ENCODE measurements at regions not wholly inside any gene's neighbourhood (a gene's known extent, or its start where the extent isn't known, plus 50 kb on each side); places are given as distances from the start of the nearest gene placed in this dataset.

DNA sequence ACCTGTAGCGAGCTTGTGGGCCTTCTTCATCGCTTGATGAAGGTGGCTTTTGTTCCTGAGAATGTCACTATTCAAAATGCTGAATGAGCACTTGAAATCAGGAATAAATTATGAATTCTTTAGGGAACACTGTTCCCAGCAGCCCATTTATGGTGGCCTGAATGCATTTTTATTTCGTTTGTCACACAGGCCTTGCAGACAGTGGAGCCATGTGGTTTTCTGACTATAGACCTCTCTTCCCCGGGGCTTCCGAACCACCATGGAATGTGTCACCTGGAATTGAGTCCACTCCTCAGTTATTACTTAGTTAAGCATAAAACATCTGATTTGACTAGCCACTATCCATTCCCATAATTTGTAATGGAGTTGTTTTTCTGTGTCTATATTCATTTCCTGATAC lies 396.9 kb downstream of the IRS2 start:
- Histone ChIP-seq H3K4me1 (ENCODE audit: insufficient read depth, low read length, severe bottlenecking) (no peaks in the 10 kb centered on the region), H3K4me3 (ENCODE audit: low read depth, low read length, poor library complexity, severe bottlenecking) (no peak overlapping the region), H3K4me2 (ENCODE audit: low read length) (no peak overlapping the region), H3K79me2 (ENCODE audit: insufficient read depth, low read length) (no peaks in the 10 kb centered on the region), H3K27me3 (ENCODE audit: insufficient read depth, low read length) (no peaks in the 10 kb centered on the region), H2AFZ (ENCODE audit: low read length) (no peak overlapping the region), H3K36me3 (ENCODE audit: insufficient read depth, low read length) (no peaks in the 10 kb centered on the region), H3K9me3 (ENCODE audit: low read length) (no peaks in the 10 kb centered on the region), H3K9me2 (ENCODE audit: low read depth, low read length) (no peaks in the 10 kb centered on the region), H3K9ac (ENCODE audit: low read length) (no peak overlapping the region), H4K20me1 (ENCODE audit: insufficient read depth, low read length) (no peaks in the 10 kb centered on the region), H3K27ac (ENCODE audit: low read depth, low read length, poor library complexity, severe bottlenecking) (no peak overlapping the region), H3F3A (ENCODE audit: insufficient read depth, low read length) (no peaks in the 10 kb centered on the region)
- TF ChIP-seq, protein P1, sequence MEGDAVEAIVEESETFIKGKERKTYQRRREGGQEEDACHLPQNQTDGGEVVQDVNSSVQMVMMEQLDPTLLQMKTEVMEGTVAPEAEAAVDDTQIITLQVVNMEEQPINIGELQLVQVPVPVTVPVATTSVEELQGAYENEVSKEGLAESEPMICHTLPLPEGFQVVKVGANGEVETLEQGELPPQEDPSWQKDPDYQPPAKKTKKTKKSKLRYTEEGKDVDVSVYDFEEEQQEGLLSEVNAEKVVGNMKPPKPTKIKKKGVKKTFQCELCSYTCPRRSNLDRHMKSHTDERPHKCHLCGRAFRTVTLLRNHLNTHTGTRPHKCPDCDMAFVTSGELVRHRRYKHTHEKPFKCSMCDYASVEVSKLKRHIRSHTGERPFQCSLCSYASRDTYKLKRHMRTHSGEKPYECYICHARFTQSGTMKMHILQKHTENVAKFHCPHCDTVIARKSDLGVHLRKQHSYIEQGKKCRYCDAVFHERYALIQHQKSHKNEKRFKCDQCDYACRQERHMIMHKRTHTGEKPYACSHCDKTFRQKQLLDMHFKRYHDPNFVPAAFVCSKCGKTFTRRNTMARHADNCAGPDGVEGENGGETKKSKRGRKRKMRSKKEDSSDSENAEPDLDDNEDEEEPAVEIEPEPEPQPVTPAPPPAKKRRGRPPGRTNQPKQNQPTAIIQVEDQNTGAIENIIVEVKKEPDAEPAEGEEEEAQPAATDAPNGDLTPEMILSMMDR (IDR thresholded peaks at IDR 0.05; ENCODE audit: low read length) = no peak
- no peak for TF ChIP-seq EZH2 (IDR thresholded peaks at IDR 0.05; ENCODE audit: borderline replicate concordance, low read length)

DNA sequence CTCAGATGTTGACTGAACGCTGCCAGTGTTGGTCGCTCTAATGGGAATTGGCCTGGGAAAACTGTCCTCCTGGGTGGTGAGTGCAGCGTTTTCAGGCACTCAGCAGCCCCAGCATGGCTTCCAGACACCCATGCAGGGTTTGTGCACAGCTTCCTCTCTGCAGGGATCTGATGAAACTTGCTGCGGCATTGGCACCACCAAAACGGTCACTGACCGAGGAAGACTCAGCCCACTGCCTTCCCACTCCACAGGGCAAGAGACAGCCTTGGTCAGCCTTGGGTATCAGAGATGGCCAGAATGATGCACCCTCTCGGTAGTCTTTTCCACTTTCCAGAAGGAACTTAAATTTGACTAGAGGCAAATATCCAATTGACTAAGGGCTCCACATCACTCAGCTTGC lies 398.9 kb downstream of the IRS2 start:
- Histone ChIP-seq H3K79me2 (ENCODE audit: insufficient read depth, low read length) (no peaks in the 10 kb centered on the region), H3K27ac (ENCODE audit: low read depth, low read length, poor library complexity, severe bottlenecking) (no peak overlapping the region), H4K20me1 (ENCODE audit: insufficient read depth, low read length) (no peaks in the 10 kb centered on the region), H3F3A (ENCODE audit: insufficient read depth, low read length) (no peaks in the 10 kb centered on the region), H3K27me3 (ENCODE audit: insufficient read depth, low read length) (no peaks in the 10 kb centered on the region), H3K9me2 (ENCODE audit: low read depth, low read length) (no peaks in the 10 kb centered on the region), H2AFZ (ENCODE audit: low read length) (no peak overlapping the region), H3K4me3 (ENCODE audit: low read depth, low read length, poor library complexity, severe bottlenecking) (no peak overlapping the region), H3K9me3 (ENCODE audit: low read length) (no peaks in the 10 kb centered on the region), H3K36me3 (ENCODE audit: insufficient read depth, low read length) (no peaks in the 10 kb centered on the region), H3K4me2 (ENCODE audit: low read length) (no peak overlapping the region), H3K4me1 (ENCODE audit: insufficient read depth, low read length, severe bottlenecking) (no peaks in the 10 kb centered on the region), H3K9ac (ENCODE audit: low read length) (no peak overlapping the region)
- TF ChIP-seq EZH2 (IDR thresholded peaks at IDR 0.05; ENCODE audit: borderline replicate concordance, low read length) = no peak
- TF ChIP-seq, protein P1 (IDR thresholded peaks at IDR 0.05; ENCODE audit: low read length) = no peak

DNA sequence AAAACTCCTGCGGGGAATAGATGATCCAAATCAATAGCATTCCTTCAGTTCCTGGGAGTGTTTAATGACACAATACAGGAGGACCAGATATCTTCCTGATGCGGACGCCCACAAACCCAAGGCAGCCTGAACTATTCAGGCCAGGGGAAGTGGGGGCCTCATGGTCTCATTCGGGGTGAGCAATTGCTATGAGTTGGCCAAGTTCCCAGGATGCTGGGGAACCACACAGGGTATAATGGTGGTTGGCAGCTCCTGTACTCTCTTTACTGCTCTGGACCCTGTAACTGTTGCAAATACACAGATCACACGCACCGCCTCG lies 401.2 kb downstream of the IRS2 start:
- Histone ChIP-seq H3K9me2 (ENCODE audit: low read depth, low read length) (no peaks in the 10 kb centered on the region), H3K4me2 (ENCODE audit: low read length) (no peak overlapping the region), H3K79me2 (ENCODE audit: insufficient read depth, low read length) (no peaks in the 10 kb centered on the region), H3K9ac (ENCODE audit: low read length) (no peak overlapping the region), H4K20me1 (ENCODE audit: insufficient read depth, low read length) (no peaks in the 10 kb centered on the region), H3K27me3 (ENCODE audit: insufficient read depth, low read length) (no peaks in the 10 kb centered on the region), H3K27ac (ENCODE audit: low read depth, low read length, poor library complexity, severe bottlenecking) (no peak overlapping the region), H3K4me3 (ENCODE audit: low read depth, low read length, poor library complexity, severe bottlenecking) (no peak overlapping the region), H3K4me1 (ENCODE audit: insufficient read depth, low read length, severe bottlenecking) (no peaks in the 10 kb centered on the region), H3K36me3 (ENCODE audit: insufficient read depth, low read length) (no peaks in the 10 kb centered on the region), H2AFZ (ENCODE audit: low read length) (no peak overlapping the region), H3F3A (ENCODE audit: insufficient read depth, low read length) (no peaks in the 10 kb centered on the region), H3K9me3 (ENCODE audit: low read length) (no peaks in the 10 kb centered on the region)
- TF ChIP-seq, protein P1 (IDR thresholded peaks at IDR 0.05; ENCODE audit: low read length) = no peak
- TF ChIP-seq EZH2 (IDR thresholded peaks at IDR 0.05; ENCODE audit: borderline replicate concordance, low read length) = no peak
